ENCODE measurements at regions not wholly inside any gene's neighbourhood (a gene's known extent, or its start where the extent isn't known, plus 50 kb on each side); places are given as distances from the start of the nearest gene placed in this dataset.

DNA sequence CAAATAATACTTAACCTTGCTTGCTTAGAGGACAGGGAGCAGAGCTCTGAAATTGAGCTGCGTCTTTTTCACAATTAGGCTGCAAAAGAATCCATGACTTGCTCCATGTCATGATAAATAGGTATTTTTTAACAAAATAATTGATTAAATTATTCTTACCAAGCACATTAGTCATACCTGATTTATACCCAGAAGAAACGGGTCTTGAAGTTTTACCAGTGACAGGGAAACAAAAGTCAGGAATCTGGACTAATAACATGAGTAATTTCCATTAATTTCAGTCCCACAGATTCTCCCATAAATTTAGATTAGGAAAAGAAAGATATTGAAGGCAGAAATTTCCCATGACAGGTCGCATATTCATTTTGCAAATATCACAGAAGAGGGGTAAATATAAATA is 85.0 kb upstream of the BMP5 start:
- no peak for DNase-seq (ENCODE audit: low read depth)
- TF ChIP-seq, protein P1, sequence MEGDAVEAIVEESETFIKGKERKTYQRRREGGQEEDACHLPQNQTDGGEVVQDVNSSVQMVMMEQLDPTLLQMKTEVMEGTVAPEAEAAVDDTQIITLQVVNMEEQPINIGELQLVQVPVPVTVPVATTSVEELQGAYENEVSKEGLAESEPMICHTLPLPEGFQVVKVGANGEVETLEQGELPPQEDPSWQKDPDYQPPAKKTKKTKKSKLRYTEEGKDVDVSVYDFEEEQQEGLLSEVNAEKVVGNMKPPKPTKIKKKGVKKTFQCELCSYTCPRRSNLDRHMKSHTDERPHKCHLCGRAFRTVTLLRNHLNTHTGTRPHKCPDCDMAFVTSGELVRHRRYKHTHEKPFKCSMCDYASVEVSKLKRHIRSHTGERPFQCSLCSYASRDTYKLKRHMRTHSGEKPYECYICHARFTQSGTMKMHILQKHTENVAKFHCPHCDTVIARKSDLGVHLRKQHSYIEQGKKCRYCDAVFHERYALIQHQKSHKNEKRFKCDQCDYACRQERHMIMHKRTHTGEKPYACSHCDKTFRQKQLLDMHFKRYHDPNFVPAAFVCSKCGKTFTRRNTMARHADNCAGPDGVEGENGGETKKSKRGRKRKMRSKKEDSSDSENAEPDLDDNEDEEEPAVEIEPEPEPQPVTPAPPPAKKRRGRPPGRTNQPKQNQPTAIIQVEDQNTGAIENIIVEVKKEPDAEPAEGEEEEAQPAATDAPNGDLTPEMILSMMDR (IDR thresholded peaks at IDR 0.05; ENCODE audit: insufficient read depth, low read depth, low read length): no peak
- no peak overlapping the region for H3K4me3 ChIP-seq (ENCODE audit: low read depth, low read length)

DNA sequence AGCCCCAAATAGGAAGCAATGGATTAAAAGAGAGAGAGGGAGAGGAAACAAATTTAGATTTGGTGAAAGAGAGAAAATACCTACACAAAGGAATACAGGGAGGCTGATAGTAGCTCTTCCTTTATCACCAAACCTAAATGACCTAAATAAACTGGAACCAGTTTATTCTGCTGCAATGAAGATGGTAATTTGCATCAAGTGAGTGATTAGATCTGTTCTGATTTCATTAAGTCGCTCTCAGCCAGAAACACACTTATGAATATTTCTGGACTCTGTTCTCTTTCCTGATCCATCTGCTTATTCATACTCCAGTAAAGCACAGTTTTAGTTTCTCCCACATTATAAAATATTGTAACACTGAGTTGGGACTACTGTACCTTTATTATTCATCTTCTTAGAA is 83.4 kb upstream of the BMP5 start:
- TF ChIP-seq, protein P1 (IDR thresholded peaks at IDR 0.05; ENCODE audit: insufficient read depth, low read depth, low read length): no peak
- H3K4me3 ChIP-seq (ENCODE audit: low read depth, low read length): no peak overlapping the region

DNA sequence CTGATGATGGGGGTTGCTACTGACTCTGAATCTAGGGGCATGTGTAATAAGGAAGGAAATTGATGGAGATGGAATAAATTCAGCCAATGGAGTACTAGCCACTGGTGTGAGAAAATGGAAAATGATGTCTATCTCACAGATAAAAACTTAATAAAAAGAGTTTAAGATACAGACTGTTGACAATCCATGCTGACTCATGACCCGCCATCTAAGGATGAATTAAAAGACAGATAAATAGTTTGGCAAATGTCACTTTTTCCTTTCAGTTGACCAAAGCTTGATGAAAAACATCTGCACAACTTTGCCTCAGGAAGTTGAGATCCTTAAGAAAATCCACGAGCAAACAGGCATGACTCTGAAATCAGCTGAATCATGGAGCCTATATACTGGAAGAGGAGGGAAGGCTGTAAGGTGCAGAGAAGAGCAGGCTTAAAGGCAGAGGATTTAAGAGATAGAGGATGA is 82.6 kb upstream of the BMP5 start:
- TF ChIP-seq, protein P1 (IDR thresholded peaks at IDR 0.05; ENCODE audit: insufficient read depth, low read depth, low read length): no peak
- H3K4me3 ChIP-seq (ENCODE audit: low read depth, low read length): no peak overlapping the region
- peak; percentile 32 for DNase-seq (ENCODE audit: low read depth)

More for the DNA sequence above, 83.4 kb upstream of the BMP5 start:
- no peak for DNase-seq (ENCODE audit: low read depth)

DNA sequence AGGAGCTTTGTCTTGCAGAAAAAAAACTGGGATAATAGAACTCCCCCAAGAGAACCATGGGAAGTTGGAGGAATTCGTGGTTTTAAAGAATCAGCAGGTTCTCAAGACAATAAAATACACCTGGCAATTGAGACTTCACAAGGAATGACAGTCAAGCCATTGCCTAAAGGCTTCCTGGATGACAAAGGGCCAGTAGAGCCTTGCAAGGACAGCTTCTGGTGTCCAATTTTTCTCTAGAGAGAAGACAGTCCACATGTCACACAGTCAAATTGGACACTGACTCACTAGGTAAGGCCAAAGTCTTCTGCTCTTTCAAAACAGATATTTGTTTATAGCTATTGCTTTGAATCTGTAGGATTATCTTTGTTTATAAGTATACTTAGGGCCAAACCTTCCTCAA is 80.3 kb upstream of the BMP5 start:
- DNase-seq (ENCODE audit: low read depth): no peak
- H3K4me3 ChIP-seq (ENCODE audit: low read depth, low read length): no peak overlapping the region
- TF ChIP-seq, protein P1 (IDR thresholded peaks at IDR 0.05; ENCODE audit: insufficient read depth, low read depth, low read length): no peak

DNA sequence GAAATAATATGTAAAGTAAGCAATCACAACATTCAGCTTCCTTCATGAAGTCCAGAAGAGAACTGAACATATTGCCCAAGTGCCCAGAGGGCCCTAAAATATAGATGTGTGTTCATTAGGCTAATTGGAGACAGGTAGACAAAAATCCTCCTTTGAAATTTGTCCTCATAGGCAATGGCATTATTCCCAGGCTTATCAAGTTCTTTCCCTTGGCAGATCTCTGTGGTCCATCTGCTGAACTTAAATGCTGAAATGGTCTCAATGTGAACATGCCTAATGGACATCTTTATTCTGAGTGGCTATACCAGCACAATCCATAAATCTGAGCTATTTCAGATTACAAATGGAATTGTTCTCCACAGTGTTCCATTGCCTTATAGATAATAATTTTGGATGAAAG is 79.0 kb upstream of the BMP5 start:
- no peak for DNase-seq (ENCODE audit: low read depth)
- H3K4me3 ChIP-seq (ENCODE audit: low read depth, low read length): no peak overlapping the region
- TF ChIP-seq, protein P1 (IDR thresholded peaks at IDR 0.05; ENCODE audit: insufficient read depth, low read depth, low read length): no peak

DNA sequence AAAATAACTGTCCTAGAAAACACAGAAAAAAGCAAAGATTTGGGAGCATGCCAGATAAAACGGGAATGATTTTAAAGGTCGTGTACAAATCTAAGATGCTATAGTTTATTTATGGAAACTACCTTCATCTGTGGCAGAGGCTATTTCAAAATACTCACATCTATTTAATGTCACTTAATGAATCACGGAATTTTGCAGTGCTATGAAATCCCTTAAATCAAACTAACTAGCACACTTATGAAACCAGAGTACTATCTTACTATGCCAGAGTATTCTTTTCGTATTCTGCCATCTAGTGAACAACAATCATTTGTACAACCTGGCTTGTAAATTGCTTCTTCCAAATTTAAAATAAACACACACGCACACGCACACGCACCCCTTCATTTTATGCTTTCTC is 77.9 kb upstream of the BMP5 start:
- TF ChIP-seq, protein P1 (IDR thresholded peaks at IDR 0.05; ENCODE audit: insufficient read depth, low read depth, low read length): peak; percentile 52
- peak; percentile 67 for DNase-seq (ENCODE audit: low read depth)
- H3K4me3 ChIP-seq (ENCODE audit: low read depth, low read length): peak overlapping the region; percentile 40

DNA sequence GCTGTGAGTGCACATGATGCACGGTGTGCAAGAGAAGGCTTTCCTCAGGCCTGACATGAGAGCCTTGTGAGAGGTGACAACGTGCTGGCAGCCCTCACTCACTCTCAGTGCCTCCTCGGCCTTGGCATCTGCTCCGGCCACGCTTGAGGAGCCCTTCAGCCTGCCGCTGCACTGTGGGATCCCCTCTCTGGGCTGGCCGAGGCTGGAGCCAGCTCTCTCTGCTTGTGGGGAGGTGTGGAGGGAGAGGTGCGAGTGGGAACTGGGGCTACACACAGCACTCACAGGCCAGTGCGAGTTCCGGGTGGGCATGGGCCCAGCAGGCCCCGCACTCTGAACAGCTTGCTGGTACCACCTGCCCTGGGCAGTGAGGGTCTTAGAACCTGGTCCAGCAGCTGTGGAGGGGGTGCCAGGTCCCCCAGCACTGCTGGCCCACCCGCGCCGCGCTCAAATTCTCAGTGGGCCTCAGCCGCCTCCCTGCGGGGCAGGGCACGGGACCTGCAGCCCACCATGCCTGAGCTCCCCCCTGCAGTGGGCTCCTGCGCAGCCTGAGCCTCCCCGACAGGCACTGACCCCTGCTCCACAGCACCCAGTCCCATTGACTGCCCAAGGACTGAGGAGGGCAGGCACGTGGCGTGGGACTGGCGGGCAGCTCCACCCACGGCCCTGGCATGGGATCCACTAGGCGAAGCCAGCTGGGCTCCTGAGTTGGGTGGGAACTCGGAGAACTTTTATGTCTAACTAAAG is 74.9 kb upstream of the BMP5 start:
- H3K4me3 ChIP-seq (ENCODE audit: low read depth, low read length): no peak overlapping the region
- DNase-seq (ENCODE audit: low read depth): no peak
- TF ChIP-seq, protein P1 (IDR thresholded peaks at IDR 0.05; ENCODE audit: insufficient read depth, low read depth, low read length): no peak

Measured in fibroblast of villous mesenchyme (primary cell).